GM21619 (cell line): ENCODE measurements at regions not wholly inside any gene's neighbourhood (a gene's known extent, or its start where the extent isn't known, plus 50 kb on each side); places are given as distances from the start of the nearest gene placed in this dataset.
"Not testable (repeated sequence)": the region's sequence is repeated elsewhere in the genome, so short reads cannot be mapped to it uniquely, and the experiment has no call there.

Experiments used
- ATAC-seq: cut with Tn5 transposase; IDR thresholded peaks from one replicate; pipeline ENCODE4 v1.9.1; 2021; ENCODE audit not compliant: unreplicated experiment

- ATAC-seq = no peak
Measured at GRCh38 chr10:9547936-9548904, 1469.5 kb upstream of the CELF2 start.

- ATAC-seq = no peak
Measured at GRCh38 chr10:9550810-9551209, 1466.9 kb upstream of the CELF2 start.

- ATAC-seq = no peak
Measured at GRCh38 chr10:9554321-9554720, 1463.4 kb upstream of the CELF2 start.

GRCh38 chr10:9560976-9561375, 1456.7 kb upstream of the CELF2 start:
- no peak for ATAC-seq

GRCh38 chr10:9561821-9562505, 1455.7 kb upstream of the CELF2 start:
- no peak for ATAC-seq

GRCh38 chr10:9577746-9578145, 1439.9 kb upstream of the CELF2 start:
- no peak for ATAC-seq

GRCh38 chr10:9579110-9579705, 1438.5 kb upstream of the CELF2 start:
- no peak for ATAC-seq

- ATAC-seq = not testable (repeated sequence)
Measured at GRCh38 chr10:9582803-9583202, 1434.9 kb upstream of the CELF2 start.

DNA sequence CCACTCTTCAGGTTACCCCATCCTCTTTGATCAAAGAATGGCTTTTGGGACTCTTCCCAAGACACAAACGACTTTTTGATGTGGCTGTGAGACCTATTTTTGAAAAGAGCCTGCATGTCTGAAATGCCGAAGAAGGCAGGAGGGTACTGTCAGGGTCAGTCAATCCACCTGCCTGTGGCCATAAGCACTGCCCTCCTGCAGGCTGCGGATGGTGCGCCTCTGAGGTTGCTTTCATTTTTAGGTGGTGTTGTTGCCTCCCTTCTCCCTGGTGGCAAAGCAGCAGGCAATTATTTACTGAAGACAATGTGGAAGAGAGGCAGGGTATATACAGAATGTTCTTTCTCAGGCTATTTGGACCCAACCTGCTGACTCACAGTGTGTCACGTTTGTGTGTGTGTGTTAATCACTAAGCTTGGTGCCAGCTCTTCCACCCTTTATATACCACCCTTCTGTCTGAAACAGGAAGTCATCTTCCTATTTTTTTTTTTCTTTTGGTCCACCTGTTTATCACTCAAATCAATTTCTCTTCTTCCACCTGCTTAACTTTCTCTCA, 1421.2 kb upstream of the CELF2 start:
- no peak for ATAC-seq

- no peak for ATAC-seq
Measured at GRCh38 chr10:9602998-9603397, 1414.7 kb upstream of the CELF2 start.

GRCh38 chr10:9603972-9604371, 1413.7 kb upstream of the CELF2 start:
- no peak for ATAC-seq

DNA sequence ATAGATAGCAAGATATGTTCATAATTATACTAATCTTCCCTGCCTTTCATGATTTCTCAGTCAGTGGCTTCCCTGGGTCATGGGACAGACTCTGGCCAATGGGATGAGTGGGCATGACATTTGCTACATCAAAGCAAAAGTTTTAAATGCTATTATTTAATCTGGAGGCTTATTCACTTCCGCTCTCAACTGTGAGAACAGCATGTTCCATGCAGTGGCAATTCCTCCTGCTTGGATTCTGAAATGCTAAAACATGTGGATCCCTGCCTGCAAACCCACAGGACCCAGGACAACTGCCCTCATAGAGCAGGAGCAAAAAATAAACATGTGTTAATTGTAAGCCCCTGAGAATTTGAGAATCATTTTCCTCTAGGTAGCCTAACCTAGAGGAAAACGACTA, 1412.4 kb upstream of the CELF2 start:
- ATAC-seq = no peak

DNA sequence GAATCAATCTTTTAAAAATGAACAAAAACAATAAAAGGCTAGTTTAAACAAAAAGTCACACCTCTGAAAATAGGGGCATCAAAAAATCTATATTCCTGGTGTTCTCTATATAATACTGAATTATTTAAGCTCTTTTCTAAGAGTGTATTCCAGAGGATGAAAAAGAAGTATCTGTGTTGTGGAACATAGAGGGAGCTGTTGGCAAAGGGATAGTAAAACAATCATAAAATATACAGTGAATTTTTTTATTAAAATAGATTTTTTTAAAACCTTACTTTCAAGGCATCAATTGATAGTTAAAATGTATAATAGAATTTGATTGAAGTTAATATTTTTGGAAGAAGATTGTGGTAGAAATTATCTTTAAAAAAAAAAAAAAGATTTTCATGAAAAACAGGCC, 1409.1 kb upstream of the CELF2 start:
- no peak for ATAC-seq

- ATAC-seq = peak; percentile 93
Measured at GRCh38 chr10:9613338-9614075, 1404.2 kb upstream of the CELF2 start.

DNA sequence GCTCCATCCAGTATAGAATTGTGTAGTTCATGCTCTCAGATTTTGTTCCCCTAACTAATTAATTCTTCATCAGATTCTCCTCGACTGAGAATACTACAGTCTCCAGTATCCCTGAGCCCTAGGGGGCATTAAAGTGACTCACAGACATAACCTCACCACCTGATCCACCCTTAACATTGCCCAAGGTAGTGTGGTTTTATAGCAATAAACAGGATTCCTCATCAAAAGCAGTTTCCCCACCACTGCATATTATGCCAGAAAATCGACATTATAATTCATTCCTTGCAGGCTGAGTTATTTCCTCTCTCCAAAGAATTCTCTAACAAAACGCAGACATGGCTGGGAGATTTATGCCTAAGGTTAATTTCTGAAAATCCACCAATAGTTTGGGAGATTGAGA, 1402.5 kb upstream of the CELF2 start:
- no peak for ATAC-seq

DNA sequence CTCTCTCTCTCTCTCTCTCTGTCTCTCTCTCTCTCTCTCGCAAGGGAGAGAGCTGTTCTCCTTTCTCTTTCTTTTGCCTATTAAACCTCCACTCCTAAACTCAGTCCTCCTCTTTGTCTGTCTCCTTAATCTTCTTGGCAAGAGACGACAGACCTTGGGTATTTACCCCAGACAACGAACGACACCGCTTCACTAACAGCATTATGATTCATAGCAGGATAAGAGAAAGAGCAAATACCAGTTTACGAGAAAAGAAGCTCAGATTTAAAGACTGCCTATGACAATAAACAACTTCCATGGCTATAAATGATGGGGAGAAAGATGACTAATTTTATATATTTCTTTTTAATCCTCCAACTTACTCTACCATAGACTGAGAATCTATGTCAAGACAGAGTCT, 1396.5 kb upstream of the CELF2 start:
- ATAC-seq = no peak

- no peak for ATAC-seq
Measured at GRCh38 chr10:9625304-9625703, 1392.4 kb upstream of the CELF2 start.

DNA sequence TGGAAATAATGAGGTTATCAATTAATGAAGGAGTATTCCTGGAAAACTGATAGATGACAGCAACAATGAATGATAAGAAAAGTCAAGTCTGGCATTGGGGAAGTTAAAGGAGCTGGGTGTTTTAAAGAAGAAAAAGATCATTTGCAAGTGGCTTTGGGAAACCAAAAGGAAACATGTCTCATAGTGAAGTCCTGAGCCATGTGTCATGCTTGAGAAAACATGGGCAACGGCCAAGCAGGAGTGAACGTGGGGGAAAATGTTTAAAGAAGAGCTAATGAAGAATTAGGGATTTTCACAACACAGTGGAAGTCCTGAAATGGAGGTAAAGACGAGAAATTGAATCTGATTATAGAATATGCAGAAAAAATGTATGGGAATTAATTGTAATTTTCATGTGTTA, 1383.2 kb upstream of the CELF2 start:
- no peak for ATAC-seq

GRCh38 chr10:9635691-9636090, 1382.0 kb upstream of the CELF2 start:
- ATAC-seq = no peak

- no peak for ATAC-seq
Measured at GRCh38 chr10:9636216-9636615, 1381.5 kb upstream of the CELF2 start.

GRCh38 chr10:9643782-9644181, 1373.9 kb upstream of the CELF2 start:
- ATAC-seq = no peak
